ENCODE measurements at regions not wholly inside any gene's neighbourhood (a gene's known extent, or its start where the extent isn't known, plus 50 kb on each side); places are given as distances from the start of the nearest gene placed in this dataset.

DNA sequence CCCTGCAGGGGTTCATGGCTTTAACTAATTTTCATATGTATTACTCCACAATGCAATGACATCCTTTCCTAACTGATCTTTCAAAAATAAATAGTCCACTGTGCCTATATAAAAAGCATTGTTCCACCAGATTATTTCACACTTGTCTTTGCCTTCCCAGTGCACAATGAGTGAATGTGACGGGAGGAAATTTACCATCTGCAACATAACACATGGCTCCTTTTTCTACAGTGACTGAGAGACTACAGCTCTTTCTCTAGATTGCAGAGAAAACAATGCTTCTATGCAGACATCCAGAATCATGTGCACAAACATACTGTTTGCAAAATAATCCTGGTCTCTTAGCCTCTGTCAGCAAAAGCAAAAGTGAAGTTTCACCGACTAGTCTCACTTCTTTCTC is 483.7 kb upstream of the PIK3R1 start:
- ATAC-seq (no peak), DNase-seq (ENCODE audit: low spot score) (no peak)
- peaks cover 3% of the 10 kb centered on the region; the same call in 1 of the 2 replicates for H3K9me3 Mint-ChIP-seq
- H3K27me3 Mint-ChIP-seq (ENCODE audit: low read depth), result no peaks in the 10 kb centered on the region; the same call in 1 of the 2 replicates
- POLR2A ChIA-PET, result no interaction called here
- TF ChIP-seq CREB1 (CRISPR knock-in tag; IDR thresholded peaks at IDR 0.05) (no peak), ZNF396 (CRISPR knock-in tag; IDR thresholded peaks at IDR 0.05; ENCODE audit: borderline replicate concordance) (no peak), NFE2L1 (CRISPR knock-in tag; IDR thresholded peaks at IDR 0.05) (no peak), RORB (CRISPR knock-in tag; IDR thresholded peaks at IDR 0.05) (no peak), TCF7 (CRISPR knock-in tag; IDR thresholded peaks at IDR 0.05; ENCODE audit: low read depth) (no peak), NFYB (CRISPR knock-in tag; conservative IDR thresholded peaks at IDR 0.05; ENCODE audit: low read depth) (no peak), GRHL2 (CRISPR knock-in tag; IDR thresholded peaks at IDR 0.05; ENCODE audit: insufficient replicate concordance, severe bottlenecking) (no peak), NFATC4 (CRISPR knock-in tag; IDR thresholded peaks at IDR 0.05) (no peak), ZNF232 (CRISPR knock-in tag; IDR thresholded peaks at IDR 0.05) (no peak), SMAD4 (CRISPR knock-in tag; IDR thresholded peaks at IDR 0.05) (no peak), SP1 (CRISPR knock-in tag; conservative IDR thresholded peaks at IDR 0.05) (no peak)
- TF ChIP-seq, protein P1, sequence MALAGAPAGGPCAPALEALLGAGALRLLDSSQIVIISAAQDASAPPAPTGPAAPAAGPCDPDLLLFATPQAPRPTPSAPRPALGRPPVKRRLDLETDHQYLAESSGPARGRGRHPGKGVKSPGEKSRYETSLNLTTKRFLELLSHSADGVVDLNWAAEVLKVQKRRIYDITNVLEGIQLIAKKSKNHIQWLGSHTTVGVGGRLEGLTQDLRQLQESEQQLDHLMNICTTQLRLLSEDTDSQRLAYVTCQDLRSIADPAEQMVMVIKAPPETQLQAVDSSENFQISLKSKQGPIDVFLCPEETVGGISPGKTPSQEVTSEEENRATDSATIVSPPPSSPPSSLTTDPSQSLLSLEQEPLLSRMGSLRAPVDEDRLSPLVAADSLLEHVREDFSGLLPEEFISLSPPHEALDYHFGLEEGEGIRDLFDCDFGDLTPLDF (CRISPR knock-in tag; IDR thresholded peaks at IDR 0.05), result no peak
- TF ChIP-seq, protein P2, sequence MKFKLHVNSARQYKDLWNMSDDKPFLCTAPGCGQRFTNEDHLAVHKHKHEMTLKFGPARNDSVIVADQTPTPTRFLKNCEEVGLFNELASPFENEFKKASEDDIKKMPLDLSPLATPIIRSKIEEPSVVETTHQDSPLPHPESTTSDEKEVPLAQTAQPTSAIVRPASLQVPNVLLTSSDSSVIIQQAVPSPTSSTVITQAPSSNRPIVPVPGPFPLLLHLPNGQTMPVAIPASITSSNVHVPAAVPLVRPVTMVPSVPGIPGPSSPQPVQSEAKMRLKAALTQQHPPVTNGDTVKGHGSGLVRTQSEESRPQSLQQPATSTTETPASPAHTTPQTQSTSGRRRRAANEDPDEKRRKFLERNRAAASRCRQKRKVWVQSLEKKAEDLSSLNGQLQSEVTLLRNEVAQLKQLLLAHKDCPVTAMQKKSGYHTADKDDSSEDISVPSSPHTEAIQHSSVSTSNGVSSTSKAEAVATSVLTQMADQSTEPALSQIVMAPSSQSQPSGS (CRISPR knock-in tag; IDR thresholded peaks at IDR 0.05; ENCODE audit: borderline replicate concordance, low read depth), result no peak
- TF ChIP-seq, protein P3, sequence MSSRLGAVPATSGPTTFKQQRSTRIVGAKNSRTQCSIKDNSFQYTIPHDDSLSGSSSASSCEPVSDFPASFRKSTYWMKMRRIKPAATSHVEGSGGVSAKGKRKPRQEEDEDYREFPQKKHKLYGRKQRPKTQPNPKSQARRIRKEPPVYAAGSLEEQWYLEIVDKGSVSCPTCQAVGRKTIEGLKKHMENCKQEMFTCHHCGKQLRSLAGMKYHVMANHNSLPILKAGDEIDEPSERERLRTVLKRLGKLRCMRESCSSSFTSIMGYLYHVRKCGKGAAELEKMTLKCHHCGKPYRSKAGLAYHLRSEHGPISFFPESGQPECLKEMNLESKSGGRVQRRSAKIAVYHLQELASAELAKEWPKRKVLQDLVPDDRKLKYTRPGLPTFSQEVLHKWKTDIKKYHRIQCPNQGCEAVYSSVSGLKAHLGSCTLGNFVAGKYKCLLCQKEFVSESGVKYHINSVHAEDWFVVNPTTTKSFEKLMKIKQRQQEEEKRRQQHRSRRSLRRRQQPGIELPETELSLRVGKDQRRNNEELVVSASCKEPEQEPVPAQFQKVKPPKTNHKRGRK (CRISPR knock-in tag; IDR thresholded peaks at IDR 0.05; ENCODE audit: borderline replicate concordance), result no peak
- TF ChIP-seq, protein P4, sequence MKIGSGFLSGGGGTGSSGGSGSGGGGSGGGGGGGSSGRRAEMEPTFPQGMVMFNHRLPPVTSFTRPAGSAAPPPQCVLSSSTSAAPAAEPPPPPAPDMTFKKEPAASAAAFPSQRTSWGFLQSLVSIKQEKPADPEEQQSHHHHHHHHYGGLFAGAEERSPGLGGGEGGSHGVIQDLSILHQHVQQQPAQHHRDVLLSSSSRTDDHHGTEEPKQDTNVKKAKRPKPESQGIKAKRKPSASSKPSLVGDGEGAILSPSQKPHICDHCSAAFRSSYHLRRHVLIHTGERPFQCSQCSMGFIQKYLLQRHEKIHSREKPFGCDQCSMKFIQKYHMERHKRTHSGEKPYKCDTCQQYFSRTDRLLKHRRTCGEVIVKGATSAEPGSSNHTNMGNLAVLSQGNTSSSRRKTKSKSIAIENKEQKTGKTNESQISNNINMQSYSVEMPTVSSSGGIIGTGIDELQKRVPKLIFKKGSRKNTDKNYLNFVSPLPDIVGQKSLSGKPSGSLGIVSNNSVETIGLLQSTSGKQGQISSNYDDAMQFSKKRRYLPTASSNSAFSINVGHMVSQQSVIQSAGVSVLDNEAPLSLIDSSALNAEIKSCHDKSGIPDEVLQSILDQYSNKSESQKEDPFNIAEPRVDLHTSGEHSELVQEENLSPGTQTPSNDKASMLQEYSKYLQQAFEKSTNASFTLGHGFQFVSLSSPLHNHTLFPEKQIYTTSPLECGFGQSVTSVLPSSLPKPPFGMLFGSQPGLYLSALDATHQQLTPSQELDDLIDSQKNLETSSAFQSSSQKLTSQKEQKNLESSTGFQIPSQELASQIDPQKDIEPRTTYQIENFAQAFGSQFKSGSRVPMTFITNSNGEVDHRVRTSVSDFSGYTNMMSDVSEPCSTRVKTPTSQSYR (CRISPR knock-in tag; IDR thresholded peaks at IDR 0.05), result no peak
- TF ChIP-seq, protein P5, sequence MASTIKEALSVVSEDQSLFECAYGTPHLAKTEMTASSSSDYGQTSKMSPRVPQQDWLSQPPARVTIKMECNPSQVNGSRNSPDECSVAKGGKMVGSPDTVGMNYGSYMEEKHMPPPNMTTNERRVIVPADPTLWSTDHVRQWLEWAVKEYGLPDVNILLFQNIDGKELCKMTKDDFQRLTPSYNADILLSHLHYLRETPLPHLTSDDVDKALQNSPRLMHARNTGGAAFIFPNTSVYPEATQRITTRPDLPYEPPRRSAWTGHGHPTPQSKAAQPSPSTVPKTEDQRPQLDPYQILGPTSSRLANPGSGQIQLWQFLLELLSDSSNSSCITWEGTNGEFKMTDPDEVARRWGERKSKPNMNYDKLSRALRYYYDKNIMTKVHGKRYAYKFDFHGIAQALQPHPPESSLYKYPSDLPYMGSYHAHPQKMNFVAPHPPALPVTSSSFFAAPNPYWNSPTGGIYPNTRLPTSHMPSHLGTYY (CRISPR knock-in tag; IDR thresholded peaks at IDR 0.05), result no peak
- TF ChIP-seq, protein P6, sequence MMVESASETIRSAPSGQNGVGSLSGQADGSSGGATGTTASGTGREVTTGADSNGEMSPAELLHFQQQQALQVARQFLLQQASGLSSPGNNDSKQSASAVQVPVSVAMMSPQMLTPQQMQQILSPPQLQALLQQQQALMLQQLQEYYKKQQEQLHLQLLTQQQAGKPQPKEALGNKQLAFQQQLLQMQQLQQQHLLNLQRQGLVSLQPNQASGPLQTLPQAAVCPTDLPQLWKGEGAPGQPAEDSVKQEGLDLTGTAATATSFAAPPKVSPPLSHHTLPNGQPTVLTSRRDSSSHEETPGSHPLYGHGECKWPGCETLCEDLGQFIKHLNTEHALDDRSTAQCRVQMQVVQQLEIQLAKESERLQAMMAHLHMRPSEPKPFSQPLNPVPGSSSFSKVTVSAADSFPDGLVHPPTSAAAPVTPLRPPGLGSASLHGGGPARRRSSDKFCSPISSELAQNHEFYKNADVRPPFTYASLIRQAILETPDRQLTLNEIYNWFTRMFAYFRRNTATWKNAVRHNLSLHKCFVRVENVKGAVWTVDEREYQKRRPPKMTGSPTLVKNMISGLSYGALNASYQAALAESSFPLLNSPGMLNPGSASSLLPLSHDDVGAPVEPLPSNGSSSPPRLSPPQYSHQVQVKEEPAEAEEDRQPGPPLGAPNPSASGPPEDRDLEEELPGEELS (CRISPR knock-in tag; IDR thresholded peaks at IDR 0.05), result no peak
- TF ChIP-seq, protein P7, sequence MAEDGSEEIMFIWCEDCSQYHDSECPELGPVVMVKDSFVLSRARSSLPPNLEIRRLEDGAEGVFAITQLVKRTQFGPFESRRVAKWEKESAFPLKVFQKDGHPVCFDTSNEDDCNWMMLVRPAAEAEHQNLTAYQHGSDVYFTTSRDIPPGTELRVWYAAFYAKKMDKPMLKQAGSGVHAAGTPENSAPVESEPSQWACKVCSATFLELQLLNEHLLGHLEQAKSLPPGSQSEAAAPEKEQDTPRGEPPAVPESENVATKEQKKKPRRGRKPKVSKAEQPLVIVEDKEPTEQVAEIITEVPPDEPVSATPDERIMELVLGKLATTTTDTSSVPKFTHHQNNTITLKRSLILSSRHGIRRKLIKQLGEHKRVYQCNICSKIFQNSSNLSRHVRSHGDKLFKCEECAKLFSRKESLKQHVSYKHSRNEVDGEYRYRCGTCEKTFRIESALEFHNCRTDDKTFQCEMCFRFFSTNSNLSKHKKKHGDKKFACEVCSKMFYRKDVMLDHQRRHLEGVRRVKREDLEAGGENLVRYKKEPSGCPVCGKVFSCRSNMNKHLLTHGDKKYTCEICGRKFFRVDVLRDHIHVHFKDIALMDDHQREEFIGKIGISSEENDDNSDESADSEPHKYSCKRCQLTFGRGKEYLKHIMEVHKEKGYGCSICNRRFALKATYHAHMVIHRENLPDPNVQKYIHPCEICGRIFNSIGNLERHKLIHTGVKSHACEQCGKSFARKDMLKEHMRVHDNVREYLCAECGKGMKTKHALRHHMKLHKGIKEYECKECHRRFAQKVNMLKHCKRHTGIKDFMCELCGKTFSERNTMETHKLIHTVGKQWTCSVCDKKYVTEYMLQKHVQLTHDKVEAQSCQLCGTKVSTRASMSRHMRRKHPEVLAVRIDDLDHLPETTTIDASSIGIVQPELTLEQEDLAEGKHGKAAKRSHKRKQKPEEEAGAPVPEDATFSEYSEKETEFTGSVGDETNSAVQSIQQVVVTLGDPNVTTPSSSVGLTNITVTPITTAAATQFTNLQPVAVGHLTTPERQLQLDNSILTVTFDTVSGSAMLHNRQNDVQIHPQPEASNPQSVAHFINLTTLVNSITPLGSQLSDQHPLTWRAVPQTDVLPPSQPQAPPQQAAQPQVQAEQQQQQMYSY (CRISPR knock-in tag; IDR thresholded peaks at IDR 0.05), result no peak
- no peak overlapping the region for H3K27ac Mint-ChIP-seq
- H3K4me1 Mint-ChIP-seq, result peaks cover 30% of the 10 kb centered on the region
- CTCF ChIA-PET, result no interaction called here
- 0 out of 2 replicates have a peak, but pooled peaks cover 2% of the 10 kb centered on the region for H3K36me3 Mint-ChIP-seq
- no peak overlapping the region for H3K4me3 Mint-ChIP-seq

Measured in WTC11 (cell line).